ENCODE measurements at regions not wholly inside any gene's neighbourhood (a gene's known extent, or its start where the extent isn't known, plus 50 kb on each side); places are given as distances from the start of the nearest gene placed in this dataset.

DNA sequence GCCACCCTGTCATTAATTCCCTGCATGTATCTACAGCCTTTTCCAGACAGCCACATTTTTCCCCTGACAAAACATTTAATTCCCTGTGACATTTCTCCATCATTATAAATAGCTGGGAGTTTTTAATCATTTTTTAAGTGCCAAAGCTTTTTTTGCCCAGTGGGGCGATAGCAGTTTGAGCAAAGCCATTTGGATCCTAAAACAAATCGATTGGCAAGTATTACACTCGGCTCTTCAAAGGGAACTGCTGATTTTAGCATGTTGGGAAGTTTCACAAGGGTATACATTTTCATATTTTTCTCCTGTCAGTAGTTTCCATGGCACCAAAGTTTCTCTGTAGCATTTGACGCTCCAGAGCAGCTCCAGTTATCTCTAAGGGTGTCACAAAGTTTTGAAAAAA is 210.8 kb downstream of the HIPK3 start:
- Histone ChIP-seq H3K9me3 (no peaks in the 10 kb centered on the region), H3K4me3 (no peak overlapping the region), H3K4me1 (no peaks in the 10 kb centered on the region), H3K27me3 (peaks cover 0 to 2% (median 0%) of the 10 kb centered on the region in 3 donors), H3K27ac (no peak overlapping the region), H3K36me3 (no peaks in the 10 kb centered on the region)
- no peak for TF ChIP-seq EP300 (IDR thresholded peaks at IDR 0.05)
- TF ChIP-seq POLR2A (IDR thresholded peaks at IDR 0.05) = no peak
- TF ChIP-seq, protein P1, sequence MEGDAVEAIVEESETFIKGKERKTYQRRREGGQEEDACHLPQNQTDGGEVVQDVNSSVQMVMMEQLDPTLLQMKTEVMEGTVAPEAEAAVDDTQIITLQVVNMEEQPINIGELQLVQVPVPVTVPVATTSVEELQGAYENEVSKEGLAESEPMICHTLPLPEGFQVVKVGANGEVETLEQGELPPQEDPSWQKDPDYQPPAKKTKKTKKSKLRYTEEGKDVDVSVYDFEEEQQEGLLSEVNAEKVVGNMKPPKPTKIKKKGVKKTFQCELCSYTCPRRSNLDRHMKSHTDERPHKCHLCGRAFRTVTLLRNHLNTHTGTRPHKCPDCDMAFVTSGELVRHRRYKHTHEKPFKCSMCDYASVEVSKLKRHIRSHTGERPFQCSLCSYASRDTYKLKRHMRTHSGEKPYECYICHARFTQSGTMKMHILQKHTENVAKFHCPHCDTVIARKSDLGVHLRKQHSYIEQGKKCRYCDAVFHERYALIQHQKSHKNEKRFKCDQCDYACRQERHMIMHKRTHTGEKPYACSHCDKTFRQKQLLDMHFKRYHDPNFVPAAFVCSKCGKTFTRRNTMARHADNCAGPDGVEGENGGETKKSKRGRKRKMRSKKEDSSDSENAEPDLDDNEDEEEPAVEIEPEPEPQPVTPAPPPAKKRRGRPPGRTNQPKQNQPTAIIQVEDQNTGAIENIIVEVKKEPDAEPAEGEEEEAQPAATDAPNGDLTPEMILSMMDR (IDR thresholded peaks at IDR 0.05) = no peak
- intact Hi-C loops (cut with DNase I; ENCODE audit: low total_unique reads) = no loop called here
- DNase-seq = no peak
- WGBS, 5 donors = 76 to 92% (median 81%) methylated on average over 4 of the region's 4 CpGs

DNA sequence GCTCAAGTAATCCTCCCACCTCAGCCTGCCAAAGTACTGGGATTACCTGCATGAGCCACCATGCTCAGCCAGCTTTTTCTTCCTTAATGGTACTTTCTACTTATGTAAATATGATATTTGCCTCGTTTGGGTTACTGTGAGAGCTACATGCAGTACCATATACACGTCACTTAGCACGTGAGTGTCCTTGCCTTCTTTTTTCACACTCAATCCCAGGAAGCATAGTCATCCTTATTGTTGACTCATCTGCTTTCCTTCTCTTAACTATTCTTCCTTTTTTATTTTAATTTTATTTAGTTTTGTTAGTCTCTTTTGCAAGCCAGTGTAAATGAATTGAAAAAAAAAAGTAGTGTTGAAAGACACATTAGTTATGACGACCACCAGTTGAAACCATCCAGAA is 205.9 kb downstream of the HIPK3 start:
- 56 to 75% (median 67%) methylated on average over 4 of the region's 4 CpGs for WGBS, 5 donors
- H3K4me3 ChIP-seq = no peak overlapping the region
- no peaks in the 10 kb centered on the region for H3K9me3 ChIP-seq
- intact Hi-C loops (cut with DNase I; ENCODE audit: low total_unique reads) = no loop called here
- no peak for DNase-seq
- H3K36me3 ChIP-seq = no peaks in the 10 kb centered on the region
- no peaks in the 10 kb centered on the region for H3K4me1 ChIP-seq
- TF ChIP-seq EP300 (IDR thresholded peaks at IDR 0.05) (no peak), POLR2AphosphoS5 (IDR thresholded peaks at IDR 0.05) (no peak), POLR2A (IDR thresholded peaks at IDR 0.05) (no peak)
- TF ChIP-seq, protein P1 (IDR thresholded peaks at IDR 0.05) = no peak
- H3K27me3 ChIP-seq = no peaks in the 10 kb centered on the region
- H3K27ac ChIP-seq = no peak overlapping the region

DNA sequence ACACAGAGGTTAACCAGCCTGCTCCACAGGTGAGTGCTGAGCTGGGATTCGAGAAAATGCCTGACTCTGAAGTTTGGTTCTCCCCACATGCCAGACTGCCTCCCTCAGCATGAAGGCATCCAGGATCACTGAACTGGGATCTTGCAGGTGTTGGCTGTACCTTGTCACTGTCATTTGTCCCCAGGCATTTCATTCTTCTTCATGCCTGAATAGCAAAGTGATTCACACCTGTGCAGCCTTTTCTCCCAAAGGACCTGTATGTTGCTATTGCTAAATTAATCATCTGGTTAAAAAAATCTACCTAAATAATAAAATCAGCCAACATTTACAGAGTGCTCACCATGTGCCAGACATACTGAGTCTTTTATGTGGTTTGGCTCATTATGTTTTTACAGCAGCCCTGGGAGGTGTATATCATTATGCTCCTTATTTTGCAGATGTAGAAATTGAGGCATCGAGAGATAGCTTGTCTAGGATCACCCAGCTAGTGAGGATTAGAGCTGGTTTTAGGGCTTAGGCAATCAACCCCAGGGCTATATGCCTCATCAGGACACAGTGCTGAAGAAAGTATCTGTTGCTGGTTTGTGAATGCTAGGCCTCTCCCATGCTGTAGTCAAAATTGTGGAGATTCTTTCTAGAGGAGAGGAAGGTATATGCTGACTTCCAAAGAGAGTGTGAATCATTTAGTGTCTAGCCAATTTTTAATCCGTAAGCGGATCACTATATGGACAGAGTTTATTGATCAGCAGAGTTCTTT is 204.4 kb downstream of the HIPK3 start:
- Histone ChIP-seq H3K4me3 (no peak overlapping the region), H3K9me3 (no peaks in the 10 kb centered on the region), H3K27ac (no peak overlapping the region), H3K4me1 (no peaks in the 10 kb centered on the region), H3K27me3 (no peaks in the 10 kb centered on the region), H3K36me3 (no peaks in the 10 kb centered on the region)
- TF ChIP-seq POLR2A (IDR thresholded peaks at IDR 0.05) (no peak), EP300 (IDR thresholded peaks at IDR 0.05) (no peak), POLR2AphosphoS5 (IDR thresholded peaks at IDR 0.05) (no peak)
- TF ChIP-seq, protein P1 (IDR thresholded peaks at IDR 0.05) = no peak
- intact Hi-C loops (cut with DNase I; ENCODE audit: low total_unique reads) = no loop called here
- WGBS, 5 donors = 78 to 86% (median 81%) methylated on average over 4 of the region's 4 CpGs
- DNase-seq = no peak

DNA sequence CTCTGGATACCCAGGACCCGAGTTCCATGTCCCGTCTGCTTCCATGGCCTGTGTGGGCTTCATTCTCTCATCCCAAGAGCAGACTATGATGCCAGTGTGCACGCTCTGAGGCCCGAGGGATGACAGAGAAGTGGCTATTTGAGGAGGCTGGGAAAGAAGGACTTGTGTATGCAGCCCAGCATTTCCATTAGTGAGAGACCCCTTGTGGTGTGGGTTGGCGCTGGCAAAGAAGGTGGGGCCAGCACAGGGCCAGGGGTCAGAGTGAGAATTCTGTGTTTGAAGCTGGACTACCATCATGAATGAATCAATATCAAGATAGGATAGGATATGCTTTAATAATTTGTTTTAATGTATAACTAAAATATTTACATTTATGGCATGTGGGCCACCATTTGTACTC is 200.8 kb downstream of the HIPK3 start:
- intact Hi-C loops (cut with DNase I; ENCODE audit: low total_unique reads) = no loop called here

More for the DNA sequence above, 200.8 kb downstream of the HIPK3 start:
- no peaks in the 10 kb centered on the region for H3K9me3 ChIP-seq
- no peak for TF ChIP-seq EP300 (IDR thresholded peaks at IDR 0.05)
- TF ChIP-seq, protein P1 (IDR thresholded peaks at IDR 0.05) = no peak
- no peak for TF ChIP-seq POLR2AphosphoS5 (IDR thresholded peaks at IDR 0.05)
- no peak for TF ChIP-seq POLR2A (IDR thresholded peaks at IDR 0.05)
- H3K4me3 ChIP-seq = no peak overlapping the region
- no peak overlapping the region for H3K27ac ChIP-seq
- H3K36me3 ChIP-seq = no peaks in the 10 kb centered on the region
- 88 to 94% (median 91%) methylated on average over 5 of the region's 5 CpGs for WGBS, 5 donors
- no peak for DNase-seq
- no peaks in the 10 kb centered on the region for H3K4me1 ChIP-seq
- no peaks in the 10 kb centered on the region for H3K27me3 ChIP-seq
